Psoas muscle (tissue), 7 donors: ENCODE measurements at regions not wholly inside any gene's neighbourhood (a gene's known extent, or its start where the extent isn't known, plus 50 kb on each side); places are given as distances from the start of the nearest gene placed in this dataset.

Experiments used
- ATAC-seq, 4 donors: fragments of 200-7000 bp; cut with Tn5 transposase; one replicate each; pipeline ENCODE4 v1.9.1; 2020; ENCODE audit warnings: moderate library complexity in 3 of 4, mild to moderate bottlenecking in 2 of 4
- DNase-seq, 2 donors: peaks; one replicate each; pipeline ENCODE4 v3.0.0-alpha.2; 2020
- H3K27ac ChIP-seq: fragments of 200-600 bp; one replicate; pipeline ENCODE4 v1.8.0; 2022
- H3K27me3 ChIP-seq, 3 donors: fragments of 200-600 bp in 1 of 3; one replicate each; pipeline versions ENCODE4 v1.6.1 to v1.8.0; 2013 to 2022; ENCODE audit warnings: low read length in 2 of 3, mild to moderate bottlenecking in 2 of 3, moderate library complexity in 1 of 3; ENCODE audit not compliant: insufficient read depth in 3 of 3
- H3K36me3 ChIP-seq, 2 donors: fragments of 200-600 bp in 1 of 2; one replicate each; pipeline versions ENCODE4 v1.6.1 to v1.8.0; 2013 to 2022; ENCODE audit warnings: low read depth in 1 of 2, mild to moderate bottlenecking in 1 of 2, moderate library complexity in 1 of 2; ENCODE audit not compliant: insufficient read depth in 1 of 2
- H3K4me1 ChIP-seq: fragments of 200-600 bp; one replicate; pipeline ENCODE4 v1.8.0; 2022
- H3K4me3 ChIP-seq: fragments of 200-600 bp; one replicate; pipeline ENCODE4 v1.8.0; 2022; ENCODE audit warnings: mild to moderate bottlenecking
- H3K9me3 ChIP-seq: fragments of 200-600 bp; one replicate; pipeline ENCODE4 v1.8.0; 2022
- CTCF ChIP-seq: fragments of 200-600 bp; IDR thresholded peaks from one replicate; pipeline ENCODE4 v1.8.0; 2022; ENCODE audit warnings: antibody characterized with exemption
- WGBS, 3 donors: extraction: QIAGEN DNeasy Blood & Tissue Kit; methylation state at CpG; one replicate each; pipeline versions ENCODE4 v1.1.6 to v1.1.7; 2013; 5-methylcytosine and 5-hydroxymethylcytosine counted together
- intact Hi-C, 2 donors: fragments of 100-400 bp; cut with DNase I; formaldehyde crosslinking; loops; one replicate each; pipeline versions ENCODE4 v1.11.0 to v1.14.2; 2022
- donor health status: healthy with polysubstance abuse.
- donor health status: DM: no; HTN: no; CAD: no; lungs with moderate emphysema.
- donor health status: Bipolar disorder and iron deficiency.
- donor health status: healthy.
- donor health status: DM: yes; HTN: yes; CAD: no.
- donor health status: DM: no; HTN: no; CAD: no.
- donor health status: DM: yes; HTN: yes; CAD: no.

- Histone ChIP-seq H3K27me3 (no peaks in the 10 kb centered on the region), H3K27ac (no peak overlapping the region), H3K4me3 (no peak overlapping the region), H3K9me3 (no peaks in the 10 kb centered on the region), H3K4me1 (no peaks in the 10 kb centered on the region), H3K36me3 (no peaks in the 10 kb centered on the region)
- no peak for TF ChIP-seq CTCF
- ATAC-seq (no peak), DNase-seq (no peak)
- intact Hi-C loops, result no loop called here
- WGBS, 3 donors, result 81 to 86% (median 85%) methylated on average over 4 of the region's 4 CpGs
Measured at GRCh38 chr1:103362348-103363007, 163.0 kb upstream of the RNPC3 start.

GRCh38 chr1:103353391-103353790 is 172.1 kb upstream of the RNPC3 start:
- no peak for ATAC-seq
- H3K27ac ChIP-seq, result no peak overlapping the region
- H3K4me1 ChIP-seq, result no peaks in the 10 kb centered on the region
- 62 to 79% (median 62%) methylated on average over 1 of the region's 1 CpG for WGBS, 3 donors
- DNase-seq, result no peak
- intact Hi-C loops, result no loop called here
- H3K9me3 ChIP-seq, result no peaks in the 10 kb centered on the region
- no peaks in the 10 kb centered on the region for H3K36me3 ChIP-seq
- H3K4me3 ChIP-seq, result no peak overlapping the region
- TF ChIP-seq CTCF, result no peak
- H3K27me3 ChIP-seq, result no peaks in the 10 kb centered on the region

- WGBS, 3 donors, result 48 to 64% (median 52%) methylated on average over 1 of the region's 1 CpG
- no peak overlapping the region for H3K4me3 ChIP-seq
- DNase-seq (no peak), ATAC-seq (no peak)
- no peaks in the 10 kb centered on the region for H3K4me1 ChIP-seq
- intact Hi-C loops, result no loop called here
- H3K27ac ChIP-seq, result no peak overlapping the region
- TF ChIP-seq CTCF, result no peak
- H3K9me3 ChIP-seq, result no peaks in the 10 kb centered on the region
- no peaks in the 10 kb centered on the region for H3K36me3 ChIP-seq
- H3K27me3 ChIP-seq, result no peaks in the 10 kb centered on the region
Measured at GRCh38 chr1:103348136-103348535, 177.4 kb upstream of the RNPC3 start.

- Histone ChIP-seq H3K9me3 (no peaks in the 10 kb centered on the region), H3K27me3 (no peaks in the 10 kb centered on the region), H3K36me3 (no peaks in the 10 kb centered on the region), H3K4me3 (no peak overlapping the region), H3K4me1 (no peaks in the 10 kb centered on the region), H3K27ac (no peak overlapping the region)
- no peak for ATAC-seq
- intact Hi-C loops, result no loop called here
- WGBS, 3 donors, result 89 to 92% (median 89%) methylated on average over 3 of the region's 3 CpGs
- DNase-seq, result no peak
- no peak for TF ChIP-seq CTCF
Measured at GRCh38 chr1:103344930-103345329, 180.6 kb upstream of the RNPC3 start.

- no peak for TF ChIP-seq CTCF
- Histone ChIP-seq H3K9me3 (no peaks in the 10 kb centered on the region), H3K4me3 (no peak overlapping the region), H3K4me1 (no peaks in the 10 kb centered on the region), H3K27ac (no peak overlapping the region), H3K27me3 (no peaks in the 10 kb centered on the region), H3K36me3 (no peaks in the 10 kb centered on the region)
- 82 to 94% (median 88%) methylated on average over 2 of the region's 2 CpGs for WGBS, 3 donors
- ATAC-seq (no peak), DNase-seq (no peak)
- intact Hi-C loops, result no loop called here
Measured at GRCh38 chr1:103341377-103341880, 184.1 kb upstream of the RNPC3 start.
